H9 (cell line): ENCODE measurements at regions not wholly inside any gene's neighbourhood (a gene's known extent, or its start where the extent isn't known, plus 50 kb on each side); places are given as distances from the start of the nearest gene placed in this dataset.

Source experiments
- DNase-seq: peaks from one replicate; pipeline ENCODE4 v3.0.0-alpha.2; 2017
- H2AFZ ChIP-seq: one replicate; pipeline ENCODE4 v1.6.1; 2013; ENCODE audit warnings: mild to moderate bottlenecking, low read length, control low read depth, moderate library complexity
- H2AK5ac ChIP-seq: 2 replicates; pipeline ENCODE4 v1.6.1; 2013; ENCODE audit warnings: low read length, control low read depth, mixed read lengths; ENCODE audit not compliant: insufficient read length
- H2BK120ac ChIP-seq: one replicate; pipeline ENCODE4 v1.6.1; 2013; ENCODE audit warnings: low read depth, mild to moderate bottlenecking, low read length, control low read depth, inconsistent platforms; ENCODE audit not compliant: poor library complexity, severe bottlenecking
- H2BK12ac ChIP-seq: 2 replicates; pipeline ENCODE4 v1.6.1; 2013; ENCODE audit warnings: low read length, control low read depth, mixed read lengths, low read depth; ENCODE audit not compliant: insufficient read length
- H2BK15ac ChIP-seq: 2 replicates; pipeline ENCODE4 v1.6.1; 2013; ENCODE audit warnings: low read depth, low read length, control low read depth
- H2BK20ac ChIP-seq: one replicate; pipeline ENCODE4 v1.6.1; 2013; ENCODE audit warnings: low read depth, mild to moderate bottlenecking, low read length, control low read depth, inconsistent platforms; ENCODE audit not compliant: poor library complexity, severe bottlenecking
- H2BK5ac ChIP-seq: 2 replicates; pipeline ENCODE4 v1.6.1; 2013; ENCODE audit warnings: low read length, control low read depth, mixed read lengths; ENCODE audit not compliant: insufficient read length
- H3K14ac ChIP-seq: 2 replicates; pipeline ENCODE4 v1.6.1; 2013; ENCODE audit warnings: low read length, control low read depth; ENCODE audit not compliant: insufficient read depth
- H3K18ac ChIP-seq: 2 replicates; pipeline ENCODE4 v1.6.1; 2013; ENCODE audit warnings: low read depth, mild to moderate bottlenecking, mixed read lengths, low read length, control low read depth; ENCODE audit not compliant: insufficient read length
- H3K23ac ChIP-seq: 2 replicates; pipeline ENCODE4 v1.6.1; 2013; ENCODE audit warnings: low read length, control low read depth, mixed read lengths, low read depth; ENCODE audit not compliant: insufficient read length
- H3K23me2 ChIP-seq: 2 replicates; pipeline ENCODE4 v1.6.1; 2013; ENCODE audit warnings: low read depth, mild to moderate bottlenecking, mixed read lengths, low read length, control low read depth; ENCODE audit not compliant: insufficient read length, poor library complexity, severe bottlenecking
- H3K27ac ChIP-seq: 2 replicates; pipeline ENCODE4 v1.5.1; 2013; ENCODE audit warnings: low read length, control low read depth, mixed read lengths, low read depth; ENCODE audit not compliant: insufficient read length
- H3K27me3 ChIP-seq: 2 replicates; pipeline ENCODE4 v1.6.1; 2013; ENCODE audit warnings: low read length, control low read depth, inconsistent platforms; ENCODE audit not compliant: insufficient read depth
- H3K4ac ChIP-seq: 2 replicates; pipeline ENCODE4 v1.6.1; 2013; ENCODE audit warnings: low read depth, mild to moderate bottlenecking, control low read depth, inconsistent platforms, low read length, moderate library complexity
- H3K4me1 ChIP-seq: 2 replicates; pipeline ENCODE4 v1.6.1; 2013; ENCODE audit warnings: low read length, control low read depth, inconsistent platforms; ENCODE audit not compliant: insufficient read depth
- H3K4me2 ChIP-seq: 2 replicates; pipeline ENCODE4 v1.6.1; 2013; ENCODE audit warnings: low read length, control low read depth, mixed read lengths; ENCODE audit not compliant: insufficient read length, insufficient read depth
- H3K56ac ChIP-seq: 2 replicates; pipeline ENCODE4 v1.6.1; 2013; ENCODE audit warnings: low read depth, mild to moderate bottlenecking, mixed read lengths, low read length, control low read depth; ENCODE audit not compliant: insufficient read length
- H3K79me1 ChIP-seq: 2 replicates; pipeline ENCODE4 v1.6.1; 2013; ENCODE audit warnings: low read depth, mild to moderate bottlenecking, moderate library complexity, low read length, control low read depth, inconsistent platforms; ENCODE audit not compliant: insufficient read depth, poor library complexity, severe bottlenecking
- H3K79me2 ChIP-seq: 2 replicates; pipeline ENCODE4 v1.6.1; 2013; ENCODE audit warnings: low read length, control low read depth, inconsistent platforms; ENCODE audit not compliant: insufficient read depth
- H3K9ac ChIP-seq: 2 replicates; pipeline ENCODE4 v1.6.1; 2013; ENCODE audit warnings: low read length, control low read depth, mixed read lengths; ENCODE audit not compliant: insufficient read length; ENCODE audit errors: extremely low read depth
- H3K9me3 ChIP-seq: one replicate; pipeline ENCODE4 v1.6.1; 2013; ENCODE audit warnings: low read depth, low read length, inconsistent platforms; ENCODE audit not compliant: control insufficient read depth
- H3T11ph ChIP-seq: one replicate; pipeline ENCODE4 v1.6.1; 2013; ENCODE audit warnings: mild to moderate bottlenecking, low read length, control low read depth, inconsistent platforms
- H4K20me1 ChIP-seq: one replicate; pipeline ENCODE4 v1.6.1; 2013; ENCODE audit not compliant: control insufficient read depth, insufficient read length, insufficient read depth
- H4K5ac ChIP-seq: 2 replicates; pipeline ENCODE4 v1.6.1; 2013; ENCODE audit warnings: low read depth, mild to moderate bottlenecking, mixed read lengths, low read length, control low read depth; ENCODE audit not compliant: insufficient read length
- H4K8ac ChIP-seq: replicated peaks from 2 replicates; pipeline ENCODE4 v1.6.1; 2013; ENCODE audit warnings: low read length, control low read depth, mixed read lengths, low read depth; ENCODE audit not compliant: insufficient read length
- H4K91ac ChIP-seq: 2 replicates; pipeline ENCODE4 v1.6.1; 2013; ENCODE audit warnings: low read depth, mild to moderate bottlenecking, moderate library complexity, mixed read lengths, low read length, control low read depth; ENCODE audit not compliant: insufficient read length
- H3K27ac Mint-ChIP-seq, 3 experiments: 2 replicates in 2 of 3; 3 replicates in 1 of 3; pipeline ENCODE4 v1.8.0; 2020 to 2021; ENCODE audit warnings: mixed read lengths in 3 of 3, mild to moderate bottlenecking in 1 of 3, moderate library complexity in 1 of 3
- H3K27me3 Mint-ChIP-seq: 2 replicates; pipeline ENCODE4 v1.8.0; 2021; ENCODE audit warnings: low read depth, mild to moderate bottlenecking, moderate library complexity, mixed read lengths
- H3K36me3 Mint-ChIP-seq, 3 experiments: 2 replicates in 2 of 3; 3 replicates in 1 of 3; pipeline ENCODE4 v1.8.0; 2020 to 2021; ENCODE audit warnings: low read depth in 3 of 3, mixed read lengths in 3 of 3; ENCODE audit not compliant: insufficient read depth in 1 of 3
- H3K4me1 Mint-ChIP-seq, 2 experiments: 2 replicates each; pipeline ENCODE4 v1.8.0; 2020; ENCODE audit warnings: mixed read lengths in 2 of 2
- H3K4me3 Mint-ChIP-seq, 2 experiments: 2 replicates in 1 of 2; 3 replicates in 1 of 2; pipeline ENCODE4 v1.8.0; 2020 to 2021; ENCODE audit warnings: mild to moderate bottlenecking in 2 of 2, mixed read lengths in 2 of 2, moderate library complexity in 1 of 2
- H3K9me3 Mint-ChIP-seq, 2 experiments: 2 replicates in 1 of 2; 3 replicates in 1 of 2; pipeline ENCODE4 v1.8.0; 2020; ENCODE audit warnings: mild to moderate bottlenecking in 2 of 2, mixed read lengths in 2 of 2, moderate library complexity in 1 of 2
- WGBS: extraction: QIAGEN DNeasy Blood & Tissue Kit; methylation state at CpG from one replicate; pipeline ENCODE4 v1.1.7; 2013; ENCODE audit warnings: missing lambda C conversion rate, low lambda C conversion rate, mixed read lengths; ENCODE audit not compliant: insufficient read length; ENCODE audit errors: extremely low coverage; 5-methylcytosine and 5-hydroxymethylcytosine counted together
- TF ChIP-seq, protein P1 (sequence below): fragments of 200-600 bp; sonication (generic); conservative IDR thresholded peaks from 3 replicates; pipeline ENCODE4 v1.8.0; 2021; ENCODE audit warnings: antibody characterized with exemption, mild to moderate bottlenecking

DNA sequence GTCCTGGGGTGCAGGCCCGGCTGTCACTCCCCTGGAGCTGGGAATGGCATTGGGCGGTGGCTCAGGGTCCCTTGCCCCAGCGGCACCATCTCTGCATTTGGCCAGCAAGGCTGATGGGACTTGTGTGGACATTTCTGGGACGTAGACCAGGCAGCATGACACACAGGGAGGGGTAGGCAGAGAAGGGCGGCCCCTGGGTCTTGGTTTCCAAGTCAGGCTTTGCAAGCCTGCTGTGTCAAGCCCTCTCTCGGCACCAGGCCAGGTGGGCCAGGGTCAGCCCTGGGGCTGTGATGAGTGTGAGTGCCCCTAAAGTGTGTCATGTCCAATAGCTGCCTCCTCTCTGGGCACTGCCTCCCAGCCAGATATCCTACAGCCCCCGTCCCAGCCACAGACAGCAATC lies 335.2 kb downstream of the SEC14L1 start:
- TF ChIP-seq, protein P1, sequence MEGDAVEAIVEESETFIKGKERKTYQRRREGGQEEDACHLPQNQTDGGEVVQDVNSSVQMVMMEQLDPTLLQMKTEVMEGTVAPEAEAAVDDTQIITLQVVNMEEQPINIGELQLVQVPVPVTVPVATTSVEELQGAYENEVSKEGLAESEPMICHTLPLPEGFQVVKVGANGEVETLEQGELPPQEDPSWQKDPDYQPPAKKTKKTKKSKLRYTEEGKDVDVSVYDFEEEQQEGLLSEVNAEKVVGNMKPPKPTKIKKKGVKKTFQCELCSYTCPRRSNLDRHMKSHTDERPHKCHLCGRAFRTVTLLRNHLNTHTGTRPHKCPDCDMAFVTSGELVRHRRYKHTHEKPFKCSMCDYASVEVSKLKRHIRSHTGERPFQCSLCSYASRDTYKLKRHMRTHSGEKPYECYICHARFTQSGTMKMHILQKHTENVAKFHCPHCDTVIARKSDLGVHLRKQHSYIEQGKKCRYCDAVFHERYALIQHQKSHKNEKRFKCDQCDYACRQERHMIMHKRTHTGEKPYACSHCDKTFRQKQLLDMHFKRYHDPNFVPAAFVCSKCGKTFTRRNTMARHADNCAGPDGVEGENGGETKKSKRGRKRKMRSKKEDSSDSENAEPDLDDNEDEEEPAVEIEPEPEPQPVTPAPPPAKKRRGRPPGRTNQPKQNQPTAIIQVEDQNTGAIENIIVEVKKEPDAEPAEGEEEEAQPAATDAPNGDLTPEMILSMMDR: no peak
- Histone ChIP-seq H3K18ac (no peak overlapping the region), H2AFZ (no peak overlapping the region), H4K20me1 (no peaks in the 10 kb centered on the region), H3K79me1 (peaks cover 9% of the 10 kb centered on the region), H4K91ac (no peak overlapping the region), H3K4me1 (peaks cover 20% of the 10 kb centered on the region), H2AK5ac (no peak overlapping the region), H2BK12ac (no peak overlapping the region), H2BK20ac (no peak overlapping the region), H3K4ac (no peak overlapping the region), H3K56ac (no peak overlapping the region), H3K9me3 (no peaks in the 10 kb centered on the region), H3K14ac (no peak overlapping the region), H3K23me2 (no peaks in the 10 kb centered on the region), H3K4me2 (no peak overlapping the region), H2BK5ac (no peak overlapping the region), H3K9ac (no peak overlapping the region), H2BK120ac (no peak overlapping the region), H3K27me3 (no peaks in the 10 kb centered on the region), H2BK15ac (no peak overlapping the region), H3K23ac (no peak overlapping the region), H4K8ac (no peak overlapping the region), H3T11ph (no peak overlapping the region), H4K5ac (no peak overlapping the region), H3K27ac (no peak overlapping the region), H3K79me2 (peaks cover 9% of the 10 kb centered on the region; the same call in 1 of the 2 replicates)
- DNase-seq: no peak
- H3K36me3 Mint-ChIP-seq: peaks cover 0 to 6% (median 3%) of the 10 kb centered on the region in 3 experiments; a peak in 3 of 7 replicates
- no peaks in the 10 kb centered on the region for H3K27me3 Mint-ChIP-seq
- H3K4me3 Mint-ChIP-seq: no peak overlapping the region
- no peaks in the 10 kb centered on the region for H3K9me3 Mint-ChIP-seq
- H3K27ac Mint-ChIP-seq: peak overlapping the region in 2 of 3 experiments; percentile 86 to 93; a peak in 2 of 7 replicates
- peaks cover 76 to 91% of the 10 kb centered on the region in 2 experiments for H3K4me1 Mint-ChIP-seq
- WGBS: no CpG with 5 or more reads among the region's 7 CpGs
